ENCODE measurements at regions not wholly inside any gene's neighbourhood (a gene's known extent, or its start where the extent isn't known, plus 50 kb on each side); places are given as distances from the start of the nearest gene placed in this dataset.
"Not testable (repeated sequence)": the region's sequence is repeated elsewhere in the genome, so short reads cannot be mapped to it uniquely, and the experiment has no call there.

GRCh38 chr16:26394409-26394808 lies 672.3 kb upstream of the C16orf82 start:
- DNase-seq (ENCODE audit: low read depth), result no peak

DNA sequence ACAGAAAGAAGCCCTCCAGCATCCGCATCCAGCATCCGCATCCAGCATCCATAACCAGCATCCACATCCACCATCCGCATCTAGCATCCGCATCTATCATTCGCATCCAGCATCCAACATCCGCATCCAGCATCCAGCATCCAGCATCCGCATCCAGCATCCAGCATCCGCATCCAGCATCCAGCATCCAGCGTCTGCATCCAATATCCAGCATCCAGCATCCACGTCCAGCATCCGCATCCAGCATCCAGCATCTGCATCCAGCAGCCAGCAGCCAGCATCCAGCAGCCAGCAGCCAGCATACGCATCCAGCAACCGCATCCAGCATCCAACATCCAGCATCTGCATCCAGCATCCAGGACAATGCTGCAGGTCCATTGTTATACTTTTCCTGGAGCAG lies 671.0 kb upstream of the C16orf82 start:
- DNase-seq (ENCODE audit: low read depth), result no peak

GRCh38 chr16:26396511-26397235 lies 670.1 kb upstream of the C16orf82 start:
- no peak for DNase-seq (ENCODE audit: low read depth)

GRCh38 chr16:26413780-26414179 lies 652.9 kb upstream of the C16orf82 start:
- no peak for DNase-seq (ENCODE audit: low read depth)

GRCh38 chr16:26419458-26419857 lies 647.3 kb upstream of the C16orf82 start:
- not testable (repeated sequence) for DNase-seq (ENCODE audit: low read depth)

- no peak for DNase-seq (ENCODE audit: low read depth)
Observed at GRCh38 chr16:26430618-26431017, 636.1 kb upstream of the C16orf82 start.

GRCh38 chr16:26433807-26434206 lies 632.9 kb upstream of the C16orf82 start:
- no peak for DNase-seq (ENCODE audit: low read depth)

GRCh38 chr16:26441178-26441577 lies 625.5 kb upstream of the C16orf82 start:
- no peak for DNase-seq (ENCODE audit: low read depth)

- DNase-seq (ENCODE audit: low read depth), result no peak
Observed at GRCh38 chr16:26442321-26442720, 624.4 kb upstream of the C16orf82 start.

DNA sequence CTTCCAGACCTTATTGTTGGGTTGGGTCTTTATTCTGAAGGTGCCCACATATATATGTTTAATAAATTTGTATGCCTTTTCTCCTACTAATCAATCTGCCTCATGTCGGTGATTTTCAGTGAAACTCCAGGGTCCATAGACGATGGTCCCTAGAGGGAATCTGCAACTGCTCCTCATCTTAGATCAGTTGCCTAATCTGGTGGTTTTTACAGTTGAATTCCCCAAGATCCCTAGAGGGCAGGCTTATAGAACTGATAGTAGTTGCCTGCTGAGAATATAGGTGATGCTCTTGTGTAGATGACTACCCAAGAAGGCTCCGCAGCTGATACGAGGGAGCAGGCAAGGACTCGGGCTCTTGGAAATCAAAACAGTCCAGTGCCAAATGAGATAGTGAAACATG lies 619.2 kb upstream of the C16orf82 start:
- DNase-seq (ENCODE audit: low read depth), result no peak

DNA sequence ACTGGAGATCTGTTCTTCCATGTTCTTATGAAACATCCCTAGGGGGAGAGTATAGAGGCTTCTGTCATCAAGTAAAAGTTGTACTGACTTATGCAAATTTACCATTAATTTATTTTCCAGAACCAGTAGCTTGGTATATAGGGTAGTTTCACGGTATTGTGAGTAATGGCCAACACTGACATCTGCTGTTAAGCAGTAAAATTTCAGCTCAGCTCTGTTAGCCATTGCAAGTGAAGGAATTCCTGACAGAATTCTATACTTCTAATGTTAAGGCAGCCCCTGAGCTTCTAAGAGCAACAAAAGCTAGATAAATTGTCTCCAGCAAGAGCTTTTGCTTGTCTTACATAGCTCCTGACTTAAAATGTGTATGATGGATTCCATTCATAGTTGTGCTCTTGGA lies 613.5 kb upstream of the C16orf82 start:
- no peak for DNase-seq (ENCODE audit: low read depth)

DNA sequence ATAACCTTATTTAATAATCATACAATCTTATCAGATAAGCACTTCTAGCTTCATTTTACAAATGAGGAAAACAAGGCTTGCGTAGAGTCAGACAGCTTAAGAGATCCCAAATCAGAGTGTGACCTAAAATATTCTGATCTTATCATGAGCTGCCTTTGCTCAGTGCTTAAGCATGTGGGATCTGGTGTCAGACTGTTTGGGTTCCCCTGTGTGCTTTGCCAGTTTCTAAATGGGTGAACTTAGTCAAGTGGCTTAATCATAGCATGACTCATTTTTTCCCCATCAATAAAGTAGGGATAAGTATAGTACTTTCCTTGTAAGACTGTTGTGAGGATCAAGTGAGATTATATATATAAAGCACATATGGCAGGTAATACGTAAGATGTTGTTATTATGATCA lies 612.6 kb upstream of the C16orf82 start:
- no peak for DNase-seq (ENCODE audit: low read depth)

- no peak for DNase-seq (ENCODE audit: low read depth)
Observed at GRCh38 chr16:26456074-26456473, 610.7 kb upstream of the C16orf82 start.

DNA sequence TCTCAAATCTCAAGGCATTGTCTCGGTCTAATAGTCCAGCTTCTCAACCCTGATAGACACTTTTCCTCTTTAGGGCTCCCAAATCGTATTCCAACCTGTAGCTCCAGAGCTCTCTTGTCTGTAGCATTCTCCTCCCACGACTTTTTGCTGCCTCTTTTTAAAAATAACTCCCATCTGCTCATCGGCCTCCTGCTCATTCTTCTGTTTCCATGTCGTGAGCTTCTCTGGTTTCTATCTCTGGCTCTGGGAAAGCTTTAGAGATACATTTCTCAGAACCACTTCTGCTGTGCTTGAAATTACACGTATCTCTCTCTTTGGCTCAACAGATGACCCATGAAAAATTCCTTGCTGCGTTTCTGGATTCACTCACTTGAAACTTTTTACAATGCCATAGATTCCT lies 609.6 kb upstream of the C16orf82 start:
- no peak for DNase-seq (ENCODE audit: low read depth)

DNA sequence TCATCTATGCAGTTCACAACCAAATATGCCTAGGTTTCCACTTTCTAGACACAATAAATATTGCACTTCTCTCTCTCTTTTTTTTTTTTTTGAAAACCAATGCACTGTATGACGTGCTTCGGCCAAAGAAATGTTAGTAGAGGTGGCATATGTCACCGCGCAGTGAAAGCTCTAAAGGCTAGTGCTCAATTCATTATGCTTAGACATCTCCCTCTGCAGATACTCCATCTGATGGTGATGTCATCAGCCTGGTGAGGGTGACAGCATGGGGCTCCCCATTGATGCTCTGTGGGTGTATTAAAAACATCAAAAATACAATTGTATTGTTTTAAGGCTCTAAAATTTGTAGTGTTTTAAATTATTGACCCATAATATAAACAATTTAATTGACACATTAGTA lies 608.8 kb upstream of the C16orf82 start:
- no peak for DNase-seq (ENCODE audit: low read depth)

DNA sequence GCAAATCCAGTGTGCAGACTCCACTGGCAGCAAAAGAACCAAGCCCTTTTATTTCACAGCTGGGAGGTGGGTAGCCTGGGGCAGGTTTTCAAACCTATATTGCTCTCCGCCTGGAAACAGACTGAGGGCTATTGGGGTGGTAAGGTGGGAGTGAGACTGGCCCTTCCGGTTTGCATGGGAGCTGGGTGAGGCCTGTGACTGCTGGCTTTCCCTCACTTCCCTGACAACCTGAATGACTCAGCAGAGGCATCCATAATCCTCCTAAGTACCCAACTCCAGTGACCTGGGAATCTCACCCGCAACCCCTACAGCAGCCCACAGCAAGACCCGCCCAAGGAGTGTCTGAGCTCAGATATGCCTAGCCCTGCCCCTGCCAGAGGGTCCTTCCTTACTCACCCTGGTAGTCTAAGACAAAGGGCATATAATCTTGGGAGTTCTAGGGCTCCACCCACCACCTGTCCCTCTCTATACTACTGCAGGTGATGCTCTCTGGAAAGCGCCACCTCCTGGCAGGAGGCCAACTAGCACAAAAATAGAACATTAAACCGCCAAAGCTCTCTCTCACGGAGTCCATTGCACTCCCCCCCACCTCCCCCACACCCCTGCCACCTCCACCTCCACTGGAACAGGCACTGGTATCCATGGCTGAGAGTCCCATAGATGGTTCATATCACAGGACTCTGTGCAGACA lies 602.0 kb upstream of the C16orf82 start:
- DNase-seq (ENCODE audit: low read depth), result no peak

DNA sequence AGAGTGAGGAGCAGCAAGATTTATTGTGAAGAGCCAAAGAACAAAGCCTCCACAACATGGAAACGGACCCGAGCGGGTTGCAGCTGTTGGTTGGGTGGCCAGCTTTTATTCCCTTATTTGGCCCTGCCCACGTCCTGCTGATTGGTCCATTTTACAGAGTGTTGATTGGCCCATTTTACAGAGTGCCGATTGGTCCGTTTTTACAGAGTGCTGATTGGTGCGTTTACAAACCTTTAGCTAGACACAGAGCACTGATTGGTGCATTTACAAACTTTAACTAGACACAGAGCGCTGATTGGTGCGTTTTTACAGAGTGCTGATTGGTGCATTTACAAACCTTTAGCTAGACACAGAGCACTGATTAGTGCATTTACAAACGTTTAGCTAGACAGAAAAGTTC lies 592.3 kb upstream of the C16orf82 start:
- not testable (repeated sequence) for DNase-seq (ENCODE audit: low read depth)

DNA sequence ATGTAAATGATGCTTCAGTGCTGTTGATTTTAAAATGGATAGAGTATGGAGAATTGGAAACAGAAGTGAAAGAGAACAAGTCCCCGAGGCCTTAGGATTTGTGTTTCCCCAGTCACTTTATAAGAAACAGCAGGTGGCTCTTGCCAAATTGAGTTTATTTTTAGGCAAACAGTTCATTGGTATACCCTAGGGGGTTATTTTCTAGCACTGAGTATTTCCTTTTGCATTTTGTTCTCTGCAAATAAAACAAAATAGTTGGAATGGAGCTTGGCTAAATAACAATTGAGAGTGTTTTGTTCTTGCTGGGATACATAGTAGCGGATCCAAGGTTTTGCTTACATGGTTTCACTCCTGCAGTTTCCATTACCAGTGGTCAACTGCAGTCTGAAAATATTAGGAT lies 591.1 kb upstream of the C16orf82 start:
- no peak for DNase-seq (ENCODE audit: low read depth)

- no peak for DNase-seq (ENCODE audit: low read depth)
Observed at GRCh38 chr16:26491101-26491670, 575.5 kb upstream of the C16orf82 start.

DNA sequence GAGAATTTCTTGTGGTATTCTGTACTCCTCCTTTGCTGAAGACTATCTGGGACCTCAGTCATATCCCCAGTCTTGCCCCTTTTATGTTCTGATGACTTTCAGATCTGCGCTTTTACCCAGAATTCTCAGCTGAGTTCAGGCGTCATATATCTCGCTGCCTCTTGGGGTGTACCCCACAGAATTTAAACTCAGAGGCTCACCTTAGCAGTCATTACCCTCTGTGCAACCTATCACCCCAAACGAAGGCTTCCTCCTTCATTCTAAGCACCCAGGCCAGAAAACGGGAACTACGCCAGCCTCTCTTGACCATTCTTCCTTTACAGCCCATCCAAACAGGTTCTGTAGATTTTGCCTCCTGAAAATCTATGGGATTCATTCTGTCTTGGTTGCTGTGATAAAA lies 574.8 kb upstream of the C16orf82 start:
- no peak for DNase-seq (ENCODE audit: low read depth)

DNA sequence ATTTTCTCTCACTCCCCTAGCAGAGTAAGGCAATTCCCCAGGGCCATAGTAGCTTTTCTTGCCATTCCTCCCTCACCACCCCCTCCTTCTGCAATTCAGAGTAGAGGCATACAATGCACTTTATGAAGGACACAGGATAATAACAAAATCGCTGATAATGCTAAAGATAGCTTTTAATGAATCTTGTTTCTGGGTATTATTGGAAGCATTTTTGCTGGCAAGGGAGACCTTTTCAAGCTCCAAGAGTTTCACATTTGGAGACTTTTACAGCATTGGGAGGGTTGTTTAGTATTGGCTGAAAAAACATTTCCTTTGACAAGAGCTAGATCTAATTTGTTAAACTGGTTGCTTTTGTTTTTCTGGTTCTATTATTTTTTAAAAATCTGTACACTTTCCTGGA lies 573.0 kb upstream of the C16orf82 start:
- no peak for DNase-seq (ENCODE audit: low read depth)

DNA sequence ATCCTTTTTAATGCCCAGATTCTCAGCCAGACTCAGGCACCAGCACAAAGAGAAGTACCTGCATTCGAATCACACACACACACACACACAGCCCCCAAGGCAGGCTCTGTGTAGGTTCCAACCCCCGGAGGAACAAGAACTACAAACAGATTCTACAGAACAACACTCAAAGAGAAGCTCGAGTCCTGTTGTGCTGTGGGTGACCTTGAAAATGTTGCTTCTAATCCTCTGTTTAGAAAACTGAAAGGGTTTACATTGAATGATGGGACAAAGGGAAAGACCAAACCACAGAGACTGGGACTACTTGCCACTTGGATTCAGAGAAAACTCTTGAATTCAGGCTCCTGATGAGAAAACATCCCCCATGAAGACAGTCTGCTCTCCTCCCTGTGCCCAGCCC lies 568.8 kb upstream of the C16orf82 start:
- DNase-seq (ENCODE audit: low read depth), result no peak

- no peak for DNase-seq (ENCODE audit: low read depth)
Observed at GRCh38 chr16:26500326-26500725, 566.4 kb upstream of the C16orf82 start.

- no peak for DNase-seq (ENCODE audit: low read depth)
Observed at GRCh38 chr16:26505496-26505895, 561.2 kb upstream of the C16orf82 start.
